Spleen (tissue), 11 donors: ENCODE measurements at regions not wholly inside any gene's neighbourhood (a gene's known extent, or its start where the extent isn't known, plus 50 kb on each side); places are given as distances from the start of the nearest gene placed in this dataset.

Experiments used
- DNase-seq: peaks from one replicate; pipeline ENCODE4 v3.0.0-alpha.2; 2020
- H3K27ac ChIP-seq, 8 donors: fragments of 200-600 bp; sonication (generic) in 7 of 8; 1 replicate in 4 of 8; 2 replicates in 4 of 8; pipeline versions ENCODE4 v1.5.0 to v1.8.0; 2016 to 2021; ENCODE audit warnings: inconsistent platforms in 4 of 8, mild to moderate bottlenecking in 4 of 8, moderate library complexity in 1 of 8
- H3K27me3 ChIP-seq, 7 donors: fragments of 200-600 bp; sonication (generic) in 6 of 7; replicated peaks in 1 of 7; 1 replicate in 4 of 7; 2 replicates in 3 of 7; pipeline versions ENCODE4 v1.5.0 to v1.8.0; 2016 to 2021; ENCODE audit warnings: inconsistent platforms in 3 of 7, mild to moderate bottlenecking in 1 of 7
- H3K36me3 ChIP-seq, 6 donors: fragments of 200-600 bp; sonication (generic) in 5 of 6; 1 replicate in 4 of 6; 2 replicates in 2 of 6; pipeline versions ENCODE4 v1.5.0 to v1.8.0; 2016 to 2021; ENCODE audit warnings: inconsistent platforms in 2 of 6
- H3K4me1 ChIP-seq, 6 donors: fragments of 200-600 bp; sonication (generic) in 5 of 6; 1 replicate in 3 of 6; 2 replicates in 3 of 6; pipeline versions ENCODE4 v1.5.0 to v1.8.0; 2016 to 2021; ENCODE audit warnings: inconsistent platforms in 3 of 6
- H3K4me3 ChIP-seq, 8 donors: fragments of 200-600 bp; sonication (generic) in 7 of 8; 1 replicate in 4 of 8; 2 replicates in 4 of 8; pipeline versions ENCODE4 v1.5.0 to v1.8.0; 2016 to 2021; ENCODE audit warnings: inconsistent platforms in 4 of 8, mild to moderate bottlenecking in 4 of 8, moderate library complexity in 2 of 8
- H3K9me3 ChIP-seq, 8 donors: fragments of 200-600 bp; sonication (generic) in 7 of 8; 1 replicate in 4 of 8; 2 replicates in 4 of 8; pipeline versions ENCODE4 v1.5.0 to v1.8.0; 2016 to 2021; ENCODE audit warnings: inconsistent platforms in 4 of 8
- POLR2A ChIP-seq, 3 donors: fragments of 450-650 bp; IDR thresholded peaks; one replicate each; pipeline ENCODE4 v1.5.1; 2017; ENCODE audit warnings: antibody characterized with exemption in 3 of 3, mild to moderate bottlenecking in 1 of 3
- POLR2AphosphoS5 ChIP-seq, 3 donors: sonication (generic); formaldehyde crosslinking; IDR thresholded peaks; one replicate each; pipeline ENCODE4 v1.5.1; 2017; ENCODE audit warnings: antibody characterized with exemption in 3 of 3
- WGBS, 5 donors: extraction: QIAGEN DNeasy Blood & Tissue Kit in 3 of 5; methylation state at CpG; one replicate each; pipeline versions ENCODE4 v1.1.5 to v1.1.7; 2013 to 2018; 5-methylcytosine and 5-hydroxymethylcytosine counted together
- intact Hi-C: fragments of 100-400 bp; cut with DNase I; formaldehyde crosslinking; loops from one replicate; pipeline ENCODE4 v1.15.0; 2023; ENCODE audit warnings: low total_unique reads
- TF ChIP-seq, protein P1 (sequence below), 11 experiments: fragments of 200-600 bp in 7 of 11; fragments of 450-650 bp in 4 of 11; sonication (generic) in 4 of 11; IDR thresholded peaks in 8 of 11; conservative IDR thresholded peaks in 3 of 11; 1 replicate in 7 of 11; 2 replicates in 4 of 11; pipeline versions ENCODE4 v1.4.0 to v1.8.0; 2016 to 2021; ENCODE audit warnings: antibody characterized with exemption in 11 of 11, inconsistent platforms in 4 of 11, mild to moderate bottlenecking in 1 of 11
- donor health status: healthy with polysubstance abuse.
- donor health status: DM: no; HTN: no; CAD: no; lungs with moderate emphysema.
- donor health status: DM: no; HTN: no; CAD: no.
- donor health status: Bipolar disorder and iron deficiency.
- donor health status: healthy.
- donor health status: DM: no; HTN: no; CAD: no.
- donor health status: DM: yes; HTN: yes; CAD: no.

DNA sequence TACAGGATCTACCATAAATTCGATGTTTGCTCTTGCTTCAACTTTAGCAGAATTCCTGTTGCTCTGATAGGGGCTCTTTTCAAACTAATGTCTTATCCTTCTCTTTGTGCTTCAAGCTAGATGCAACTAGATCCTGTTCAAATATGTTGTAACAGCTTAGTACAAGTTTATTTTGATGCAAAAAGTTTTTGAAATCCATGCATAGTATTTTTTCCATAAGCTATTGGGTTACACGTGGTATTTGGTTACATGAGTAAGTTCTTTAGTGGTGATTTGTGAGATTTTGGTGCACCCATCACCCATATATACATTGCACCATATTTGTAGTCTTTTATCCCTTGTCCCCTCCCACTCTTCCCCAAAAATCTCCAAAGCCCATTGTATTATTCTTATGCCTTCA lies 907.7 kb downstream of the LTN1 start:
- intact Hi-C loops: no loop called here
- no peak for DNase-seq
- TF ChIP-seq POLR2A (IDR thresholded peaks at IDR 0.05): no peak
- TF ChIP-seq, protein P1, sequence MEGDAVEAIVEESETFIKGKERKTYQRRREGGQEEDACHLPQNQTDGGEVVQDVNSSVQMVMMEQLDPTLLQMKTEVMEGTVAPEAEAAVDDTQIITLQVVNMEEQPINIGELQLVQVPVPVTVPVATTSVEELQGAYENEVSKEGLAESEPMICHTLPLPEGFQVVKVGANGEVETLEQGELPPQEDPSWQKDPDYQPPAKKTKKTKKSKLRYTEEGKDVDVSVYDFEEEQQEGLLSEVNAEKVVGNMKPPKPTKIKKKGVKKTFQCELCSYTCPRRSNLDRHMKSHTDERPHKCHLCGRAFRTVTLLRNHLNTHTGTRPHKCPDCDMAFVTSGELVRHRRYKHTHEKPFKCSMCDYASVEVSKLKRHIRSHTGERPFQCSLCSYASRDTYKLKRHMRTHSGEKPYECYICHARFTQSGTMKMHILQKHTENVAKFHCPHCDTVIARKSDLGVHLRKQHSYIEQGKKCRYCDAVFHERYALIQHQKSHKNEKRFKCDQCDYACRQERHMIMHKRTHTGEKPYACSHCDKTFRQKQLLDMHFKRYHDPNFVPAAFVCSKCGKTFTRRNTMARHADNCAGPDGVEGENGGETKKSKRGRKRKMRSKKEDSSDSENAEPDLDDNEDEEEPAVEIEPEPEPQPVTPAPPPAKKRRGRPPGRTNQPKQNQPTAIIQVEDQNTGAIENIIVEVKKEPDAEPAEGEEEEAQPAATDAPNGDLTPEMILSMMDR (IDR thresholded peaks at IDR 0.05 in 8 of 11, conservative IDR thresholded peaks at IDR 0.05 in 3 of 11): no peak
- TF ChIP-seq POLR2AphosphoS5 (IDR thresholded peaks at IDR 0.05): no peak
- Histone ChIP-seq H3K27ac (no peak overlapping the region), H3K36me3 (no peaks in the 10 kb centered on the region), H3K27me3 (no peaks in the 10 kb centered on the region), H3K4me3 (no peak overlapping the region), H3K4me1 (no peaks in the 10 kb centered on the region), H3K9me3 (peaks cover 0 to 11% (median 0%) of the 10 kb centered on the region in 8 donors)
- WGBS, 5 donors: 59 to 83% (median 71%) methylated on average over 2 of the region's 2 CpGs

DNA sequence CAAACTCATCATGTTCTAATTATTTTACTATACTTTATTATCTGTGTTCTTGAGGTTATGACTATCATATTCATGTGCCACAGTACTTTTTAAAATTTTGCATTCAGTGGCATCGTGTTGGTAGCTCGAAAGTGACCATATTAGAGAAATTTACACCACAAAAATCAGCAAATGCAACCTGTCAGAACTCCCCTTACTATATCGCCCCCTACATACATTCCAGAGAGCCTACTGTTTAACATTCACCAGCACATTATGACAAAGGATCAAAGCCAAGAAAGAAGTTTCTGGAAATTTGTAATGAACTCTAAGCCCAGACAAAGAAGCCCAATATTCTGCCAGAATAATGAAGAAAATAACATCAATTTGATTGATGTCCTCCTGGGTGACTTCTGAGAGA lies 909.3 kb downstream of the LTN1 start:
- no peak overlapping the region for H3K27ac ChIP-seq
- H3K4me3 ChIP-seq: no peak overlapping the region
- intact Hi-C loops: no loop called here
- no peaks in the 10 kb centered on the region for H3K36me3 ChIP-seq
- no peak for DNase-seq
- H3K27me3 ChIP-seq: no peaks in the 10 kb centered on the region
- peaks cover 0 to 8% (median 0%) of the 10 kb centered on the region in 8 donors for H3K9me3 ChIP-seq
- no peak for TF ChIP-seq POLR2AphosphoS5 (IDR thresholded peaks at IDR 0.05)
- TF ChIP-seq POLR2A (IDR thresholded peaks at IDR 0.05): no peak
- no peaks in the 10 kb centered on the region for H3K4me1 ChIP-seq
- WGBS, 5 donors: 84 to 95% (median 93%) methylated on average over 3 of the region's 3 CpGs

DNA sequence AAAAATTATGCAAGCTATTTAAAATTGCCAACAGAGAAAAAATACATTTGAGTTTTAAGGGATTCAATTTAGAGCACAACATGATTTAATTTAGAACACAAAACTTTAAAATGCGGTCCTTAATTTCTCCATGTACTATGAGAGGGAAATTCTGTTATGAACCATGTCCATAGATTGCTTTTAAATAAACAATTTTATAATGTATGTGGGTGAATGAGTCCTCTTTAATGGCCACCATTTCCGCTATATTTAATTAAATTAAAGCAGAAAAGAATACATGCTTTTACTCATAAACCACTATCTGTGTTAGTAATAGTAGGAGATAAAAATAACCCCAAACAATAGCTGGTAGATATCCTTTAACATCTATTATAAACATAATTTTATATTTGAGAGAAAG lies 914.6 kb downstream of the LTN1 start:
- DNase-seq: no peak
- Histone ChIP-seq H3K9me3 (peaks cover 0 to 4% (median under 1%) of the 10 kb centered on the region in 8 donors), H3K36me3 (no peaks in the 10 kb centered on the region), H3K27ac (no peak overlapping the region), H3K27me3 (no peaks in the 10 kb centered on the region), H3K4me3 (no peak overlapping the region), H3K4me1 (no peaks in the 10 kb centered on the region)
- WGBS, 5 donors: 93 to 98% (median 96%) methylated on average over 2 of the region's 2 CpGs
- TF ChIP-seq POLR2AphosphoS5 (IDR thresholded peaks at IDR 0.05) (no peak), POLR2A (IDR thresholded peaks at IDR 0.05) (no peak)
- TF ChIP-seq, protein P1 (IDR thresholded peaks at IDR 0.05 in 8 of 11, conservative IDR thresholded peaks at IDR 0.05 in 3 of 11): no peak
- intact Hi-C loops: no loop called here

DNA sequence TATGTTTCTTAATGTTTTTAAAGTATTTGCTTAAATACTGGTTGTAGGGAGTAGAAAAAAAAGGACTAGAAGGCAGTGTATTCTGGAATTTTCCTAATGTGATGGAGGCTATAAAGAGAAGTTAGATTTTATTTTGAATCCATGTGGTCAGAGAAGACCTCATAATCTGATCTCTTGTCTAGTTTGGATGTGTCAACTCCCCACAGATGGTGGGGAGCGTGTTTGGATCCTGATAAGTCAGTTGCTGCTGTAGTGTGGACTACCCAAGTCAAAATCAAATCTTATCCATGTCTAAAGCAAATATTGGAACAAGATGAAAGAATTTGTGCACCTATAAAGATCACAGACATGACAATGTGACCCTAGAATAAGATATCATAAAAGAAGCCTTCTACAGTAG lies 918.0 kb downstream of the LTN1 start:
- WGBS, 5 donors: 0 to 77% (median 48%) methylated on average over 1 of the region's 1 CpG
- intact Hi-C loops: no loop called here
- no peak for DNase-seq

More for the DNA sequence above, 918.0 kb downstream of the LTN1 start:
- Histone ChIP-seq H3K27me3 (no peaks in the 10 kb centered on the region), H3K9me3 (peaks cover 0 to 16% (median 4%) of the 10 kb centered on the region in 8 donors), H3K4me1 (no peaks in the 10 kb centered on the region), H3K27ac (no peak overlapping the region), H3K4me3 (no peak overlapping the region), H3K36me3 (no peaks in the 10 kb centered on the region)
- TF ChIP-seq, protein P1 (IDR thresholded peaks at IDR 0.05 in 8 of 11, conservative IDR thresholded peaks at IDR 0.05 in 3 of 11): no peak
- TF ChIP-seq POLR2A (IDR thresholded peaks at IDR 0.05) (no peak), POLR2AphosphoS5 (IDR thresholded peaks at IDR 0.05) (no peak)
